ENCODE measurements at regions not wholly inside any gene's neighbourhood (a gene's known extent, or its start where the extent isn't known, plus 50 kb on each side); places are given as distances from the start of the nearest gene placed in this dataset.
"Not testable (repeated sequence)": the region's sequence is repeated elsewhere in the genome, so short reads cannot be mapped to it uniquely, and the experiment has no call there.

- DNase-seq, result no peak
Observed at GRCh38 chr3:21013566-21013965, 737.4 kb downstream of the ZNF385D start.

GRCh38 chr3:20999661-21000060 is 751.3 kb downstream of the ZNF385D start:
- DNase-seq, result no peak

GRCh38 chr3:20997183-20997582 is 753.8 kb downstream of the ZNF385D start:
- no peak for DNase-seq

- DNase-seq, result no peak
Observed at GRCh38 chr3:20990896-20991295, 760.1 kb downstream of the ZNF385D start.

GRCh38 chr3:20989653-20990052 is 761.4 kb downstream of the ZNF385D start:
- DNase-seq, result not testable (repeated sequence)

GRCh38 chr3:20984594-20985205 is 766.3 kb downstream of the ZNF385D start:
- DNase-seq, result no peak

GRCh38 chr3:20975188-20975651 is 775.8 kb downstream of the ZNF385D start:
- no peak for DNase-seq

- no peak for DNase-seq
Observed at GRCh38 chr3:20974396-20974795, 776.6 kb downstream of the ZNF385D start.

- not testable (repeated sequence) for DNase-seq
Observed at GRCh38 chr3:20970807-20971206, 780.2 kb downstream of the ZNF385D start.

GRCh38 chr3:20967485-20967884 is 781.5 kb upstream of the SGO1 start:
- DNase-seq, result not testable (repeated sequence)

GRCh38 chr3:20958161-20958560 is 772.2 kb upstream of the SGO1 start:
- no peak for DNase-seq

- DNase-seq, result no peak
Observed at GRCh38 chr3:20945892-20946291, 759.9 kb upstream of the SGO1 start.

GRCh38 chr3:20935791-20936190 is 749.8 kb upstream of the SGO1 start:
- no peak for DNase-seq

GRCh38 chr3:20931834-20932233 is 745.8 kb upstream of the SGO1 start:
- no peak for DNase-seq

- no peak for DNase-seq
Observed at GRCh38 chr3:20930034-20930433, 744.0 kb upstream of the SGO1 start.

- DNase-seq, result no peak
Observed at GRCh38 chr3:20924646-20925385, 738.8 kb upstream of the SGO1 start.

- DNase-seq, result not testable (repeated sequence)
Observed at GRCh38 chr3:20921112-20921511, 735.1 kb upstream of the SGO1 start.

- DNase-seq, result no peak
Observed at GRCh38 chr3:20916951-20917606, 731.1 kb upstream of the SGO1 start.

- DNase-seq, result no peak
Observed at GRCh38 chr3:20914310-20914709, 728.3 kb upstream of the SGO1 start.

- no peak for DNase-seq
Observed at GRCh38 chr3:20912406-20912805, 726.4 kb upstream of the SGO1 start.

GRCh38 chr3:20909511-20909910 is 723.5 kb upstream of the SGO1 start:
- DNase-seq, result no peak

GRCh38 chr3:20905210-20905805 is 719.3 kb upstream of the SGO1 start:
- no peak for DNase-seq

- no peak for DNase-seq
Observed at GRCh38 chr3:20904671-20905070, 718.7 kb upstream of the SGO1 start.

GRCh38 chr3:20898962-20899361 is 713.0 kb upstream of the SGO1 start:
- no peak for DNase-seq
